A673 (cell line): ENCODE measurements at regions not wholly inside any gene's neighbourhood (a gene's known extent, or its start where the extent isn't known, plus 50 kb on each side); places are given as distances from the start of the nearest gene placed in this dataset.

Experiments used
- CTCF ChIP-seq: fragments of 300-800, 200-600 bp; sonication (generic); conservative IDR thresholded peaks from 2 replicates; pipeline ENCODE4 v1.5.1; 2017; ENCODE audit warnings: low read depth, mild to moderate bottlenecking, antibody characterized with exemption, low read length, moderate library complexity, mixed read lengths
- EZH2 ChIP-seq: fragments of 200-600 bp; sonication (generic); IDR thresholded peaks from 2 replicates; pipeline ENCODE4 v1.6.1; 2017; ENCODE audit warnings: borderline replicate concordance, low read depth, mild to moderate bottlenecking, mixed read lengths, antibody characterized with exemption, low read length; ENCODE audit not compliant: poor library complexity, severe bottlenecking

GRCh38 chr20:60749804-60750602, 502.1 kb upstream of the CDH4 start:
- TF ChIP-seq CTCF (no peak), EZH2 (no peak)
